CD14-positive monocyte (primary cell): ENCODE measurements at regions not wholly inside any gene's neighbourhood (a gene's known extent, or its start where the extent isn't known, plus 50 kb on each side); places are given as distances from the start of the nearest gene placed in this dataset.
"Not testable (repeated sequence)": the region's sequence is repeated elsewhere in the genome, so short reads cannot be mapped to it uniquely, and the experiment has no call there.

ENCODE experiments used
- DNase-seq, 3 donors: peaks; one replicate each; pipeline ENCODE4 v3.0.0-alpha.2; 2011 to 2022
- H2AFZ ChIP-seq: 2 replicates; pipeline ENCODE4 v1.6.0; 2012; ENCODE audit warnings: mild to moderate bottlenecking, low read depth, low read length, inconsistent platforms; ENCODE audit not compliant: insufficient read depth, poor library complexity, severe bottlenecking
- H3K27ac ChIP-seq, 2 donors: 1 replicate in 1 of 2; 2 replicates in 1 of 2; pipeline ENCODE4 v1.5.1; 2012 to 2013; ENCODE audit warnings: low read length in 2 of 2, control low read depth in 1 of 2, inconsistent platforms in 1 of 2, low read depth in 1 of 2, mild to moderate bottlenecking in 1 of 2
- H3K27me3 ChIP-seq, 2 donors: one replicate each; pipeline versions ENCODE4 v1.6.0 to v1.6.1; 2011 to 2013; ENCODE audit warnings: low read length in 2 of 2; ENCODE audit not compliant: control insufficient read depth in 2 of 2, insufficient read depth in 2 of 2
- H3K36me3 ChIP-seq, 2 donors: replicated peaks in 1 of 2; 1 replicate in 1 of 2; 2 replicates in 1 of 2; pipeline versions ENCODE4 v1.5.1 to v1.6.1; 2012 to 2013; ENCODE audit warnings: low read length in 2 of 2, control low read depth in 1 of 2, inconsistent platforms in 1 of 2, mild to moderate bottlenecking in 1 of 2; ENCODE audit not compliant: insufficient read depth in 2 of 2, control insufficient read depth in 1 of 2
- H3K4me1 ChIP-seq, 2 donors: 1 replicate in 1 of 2; 2 replicates in 1 of 2; pipeline versions ENCODE4 v1.5.1 to v1.6.1; 2012 to 2013; ENCODE audit warnings: low read length in 2 of 2, control low read depth in 1 of 2, inconsistent platforms in 1 of 2, mild to moderate bottlenecking in 1 of 2, moderate library complexity in 1 of 2; ENCODE audit not compliant: insufficient read depth in 2 of 2, control insufficient read depth in 1 of 2
- H3K4me2 ChIP-seq: replicated peaks from 2 replicates; pipeline ENCODE3; 2012; ENCODE audit warnings: low read length, moderate library complexity, mild to moderate bottlenecking; ENCODE audit not compliant: poor library complexity, severe bottlenecking; ENCODE audit errors: extremely low read depth
- H3K4me3 ChIP-seq, 3 experiments: fragments of 200-600 bp in 1 of 3; sonication (generic) in 1 of 3; replicated peaks in 1 of 3; 1 replicate in 2 of 3; 2 replicates in 1 of 3; pipeline ENCODE4 v1.5.1; 2011 to 2013; ENCODE audit warnings: low read length in 3 of 3, mild to moderate bottlenecking in 3 of 3, control low read depth in 2 of 3, low read depth in 2 of 3, inconsistent platforms in 1 of 3, moderate library complexity in 1 of 3
- H3K79me2 ChIP-seq: 2 replicates; pipeline ENCODE4 v1.6.0; 2012; ENCODE audit warnings: mild to moderate bottlenecking, control low read depth, inconsistent platforms, low read length, moderate library complexity; ENCODE audit not compliant: insufficient read depth
- H3K9ac ChIP-seq: 2 replicates; pipeline ENCODE4 v1.6.0; 2017; ENCODE audit warnings: low read length, mild to moderate bottlenecking; ENCODE audit not compliant: insufficient read depth, poor library complexity, severe bottlenecking
- H3K9me3 ChIP-seq, 2 donors: replicated peaks in 1 of 2; 1 replicate in 1 of 2; 2 replicates in 1 of 2; pipeline versions ENCODE4 v1.5.1 to v1.6.1; 2012 to 2013; ENCODE audit warnings: low read length in 2 of 2, control low read depth in 1 of 2; ENCODE audit not compliant: control insufficient read depth in 1 of 2, insufficient read depth in 1 of 2
- H4K20me1 ChIP-seq: 2 replicates; pipeline ENCODE4 v1.6.0; 2012; ENCODE audit warnings: mild to moderate bottlenecking, low read length, control low read depth, moderate library complexity; ENCODE audit not compliant: insufficient read depth
- H3K27ac Mint-ChIP-seq, 7 donors: one replicate each; pipeline ENCODE4 v1.8.0; 2020; ENCODE audit warnings: mild to moderate bottlenecking in 7 of 7, mixed read lengths in 7 of 7, moderate library complexity in 6 of 7, inconsistent platforms in 2 of 7
- H3K27me3 Mint-ChIP-seq, 3 donors: one replicate each; pipeline ENCODE4 v1.8.0; 2021 to 2022; ENCODE audit warnings: low read depth in 3 of 3, mild to moderate bottlenecking in 3 of 3, mixed read lengths in 3 of 3, moderate library complexity in 3 of 3, inconsistent platforms in 1 of 3
- H3K36me3 Mint-ChIP-seq, 2 donors: one replicate each; pipeline ENCODE4 v1.8.0; 2020; ENCODE audit warnings: mixed read lengths in 2 of 2, inconsistent platforms in 1 of 2, mild to moderate bottlenecking in 1 of 2
- H3K4me1 Mint-ChIP-seq: one replicate; pipeline ENCODE4 v1.8.0; 2020; ENCODE audit warnings: mild to moderate bottlenecking, mixed read lengths
- H3K4me3 Mint-ChIP-seq, 2 donors: one replicate each; pipeline ENCODE4 v1.8.0; 2020; ENCODE audit warnings: mild to moderate bottlenecking in 2 of 2, mixed read lengths in 2 of 2, moderate library complexity in 1 of 2
- H3K9me3 Mint-ChIP-seq, 7 donors: one replicate each; pipeline ENCODE4 v1.8.0; 2020 to 2022; ENCODE audit warnings: mixed read lengths in 7 of 7, mild to moderate bottlenecking in 6 of 7, moderate library complexity in 6 of 7, inconsistent platforms in 2 of 7
- WGBS: methylation state at CpG from one replicate; pipeline ENCODE4 v1.1.5; 2013; ENCODE audit warnings: missing lambda C conversion rate; ENCODE audit not compliant: insufficient coverage; 5-methylcytosine and 5-hydroxymethylcytosine counted together
- intact Hi-C, 2 donors: fragments of 100-400 bp; cut with micrococcal nuclease; formaldehyde crosslinking; loops; one replicate each; pipeline versions ENCODE4 v1.15.0 to v1.15.1; 2023
- TF ChIP-seq, protein P1 (sequence below): fragments of 200-600 bp; IDR thresholded peaks from one replicate; pipeline ENCODE4 v1.8.0; 2022; ENCODE audit warnings: antibody characterized with exemption, mild to moderate bottlenecking

DNA sequence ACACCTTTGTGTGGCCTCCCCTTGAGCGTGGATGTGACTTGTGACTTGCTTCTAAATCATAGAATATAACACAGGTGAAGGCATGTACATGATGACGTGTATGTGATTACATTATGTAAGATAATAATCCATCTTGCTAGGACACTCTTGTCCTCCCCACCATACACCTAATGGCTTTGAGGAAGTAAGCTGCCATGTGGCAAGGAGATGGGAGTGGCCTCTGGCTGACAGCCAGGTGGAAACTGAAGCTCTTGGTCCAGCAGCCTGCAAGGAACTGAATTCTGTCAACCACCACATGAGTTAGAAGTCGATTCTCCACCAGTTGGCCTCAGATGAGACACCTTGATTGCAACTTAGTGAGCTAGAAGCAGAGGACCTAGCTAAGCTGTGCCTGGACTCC is 67.4 kb upstream of the ELN start:
- no peak for DNase-seq
- no peak overlapping the region for H2AFZ ChIP-seq
- WGBS = no CpG with 5 or more reads among the region's 3 CpGs
- H3K36me3 Mint-ChIP-seq = no peaks in the 10 kb centered on the region
- no peak overlapping the region for H3K27ac ChIP-seq
- H3K4me1 Mint-ChIP-seq = peaks cover 16% of the 10 kb centered on the region
- H4K20me1 ChIP-seq = no peaks in the 10 kb centered on the region
- H3K4me1 ChIP-seq = peaks cover 9 to 19% of the 10 kb centered on the region in 2 donors
- intact Hi-C loops = no loop called here
- peaks cover 3 to 8% (median 3%) of the 10 kb centered on the region in 3 donors for H3K27me3 Mint-ChIP-seq
- H3K9me3 Mint-ChIP-seq = peaks cover 11 to 25% (median 22%) of the 10 kb centered on the region in 7 donors
- no peak overlapping the region for H3K9ac ChIP-seq
- TF ChIP-seq, protein P1, sequence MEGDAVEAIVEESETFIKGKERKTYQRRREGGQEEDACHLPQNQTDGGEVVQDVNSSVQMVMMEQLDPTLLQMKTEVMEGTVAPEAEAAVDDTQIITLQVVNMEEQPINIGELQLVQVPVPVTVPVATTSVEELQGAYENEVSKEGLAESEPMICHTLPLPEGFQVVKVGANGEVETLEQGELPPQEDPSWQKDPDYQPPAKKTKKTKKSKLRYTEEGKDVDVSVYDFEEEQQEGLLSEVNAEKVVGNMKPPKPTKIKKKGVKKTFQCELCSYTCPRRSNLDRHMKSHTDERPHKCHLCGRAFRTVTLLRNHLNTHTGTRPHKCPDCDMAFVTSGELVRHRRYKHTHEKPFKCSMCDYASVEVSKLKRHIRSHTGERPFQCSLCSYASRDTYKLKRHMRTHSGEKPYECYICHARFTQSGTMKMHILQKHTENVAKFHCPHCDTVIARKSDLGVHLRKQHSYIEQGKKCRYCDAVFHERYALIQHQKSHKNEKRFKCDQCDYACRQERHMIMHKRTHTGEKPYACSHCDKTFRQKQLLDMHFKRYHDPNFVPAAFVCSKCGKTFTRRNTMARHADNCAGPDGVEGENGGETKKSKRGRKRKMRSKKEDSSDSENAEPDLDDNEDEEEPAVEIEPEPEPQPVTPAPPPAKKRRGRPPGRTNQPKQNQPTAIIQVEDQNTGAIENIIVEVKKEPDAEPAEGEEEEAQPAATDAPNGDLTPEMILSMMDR = no peak
- no peak overlapping the region for H3K4me3 ChIP-seq
- H3K4me3 Mint-ChIP-seq = no peak overlapping the region
- H3K27ac Mint-ChIP-seq = no peak overlapping the region
- no peaks in the 10 kb centered on the region for H3K36me3 ChIP-seq
- H3K4me2 ChIP-seq = no peak overlapping the region
- H3K79me2 ChIP-seq = no peaks in the 10 kb centered on the region
- H3K9me3 ChIP-seq = peaks cover 18 to 21% of the 10 kb centered on the region in 2 donors
- no peaks in the 10 kb centered on the region for H3K27me3 ChIP-seq

DNA sequence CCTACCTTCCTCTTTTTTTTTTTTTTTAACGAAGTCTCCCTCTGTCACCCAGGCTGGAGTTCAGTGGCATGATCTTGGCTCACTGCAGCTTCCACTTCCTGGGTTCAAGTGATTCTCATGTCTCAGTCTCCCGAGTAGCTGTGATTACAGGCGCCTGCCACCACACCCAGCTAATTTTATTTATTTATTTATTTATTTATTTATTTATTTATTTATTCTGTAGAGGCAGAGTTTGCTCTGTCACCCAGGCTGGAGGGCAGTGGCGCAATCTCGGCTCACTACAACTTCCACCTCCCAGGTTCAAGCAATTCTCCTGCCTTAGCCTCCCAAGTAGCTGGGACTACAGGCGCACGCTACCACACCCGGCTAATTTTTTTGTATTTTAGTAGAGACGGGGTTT is 66.0 kb upstream of the ELN start:
- H3K27me3 ChIP-seq, H3K4me2 ChIP-seq, H4K20me1 ChIP-seq, intact Hi-C loops, H3K79me2 ChIP-seq, H3K36me3 Mint-ChIP-seq, H3K27me3 Mint-ChIP-seq, H3K4me3 ChIP-seq, H3K9ac ChIP-seq, H2AFZ ChIP-seq, H3K27ac Mint-ChIP-seq, H3K36me3 ChIP-seq, DNase-seq, H3K27ac ChIP-seq, H3K4me3 Mint-ChIP-seq: not testable (repeated sequence)
- Mint-ChIP-seq H3K9me3 (peaks cover 11 to 27% (median 23%) of the 10 kb centered on the region in 7 donors), H3K4me1 (peaks cover 18% of the 10 kb centered on the region)
- peaks cover 18 to 21% of the 10 kb centered on the region in 2 donors for H3K9me3 ChIP-seq
- H3K4me1 ChIP-seq = peaks cover 9 to 22% of the 10 kb centered on the region in 2 donors
- no CpG with 5 or more reads among the region's 9 CpGs for WGBS
